Lower lobe of right lung (tissue), 2 donors: ENCODE measurements at regions not wholly inside any gene's neighbourhood (a gene's known extent, or its start where the extent isn't known, plus 50 kb on each side); places are given as distances from the start of the nearest gene placed in this dataset.

Experiments used
- ATAC-seq, 2 donors: fragments of 200-7000 bp; cut with Tn5 transposase; one replicate each; pipeline ENCODE4 v1.9.1; 2020 to 2022; ENCODE audit warnings: mild to moderate bottlenecking in 2 of 2, moderate library complexity in 2 of 2
- DNase-seq: peaks from one replicate; pipeline ENCODE4 v3.0.0-alpha.2; 2020
- H3K27ac ChIP-seq: fragments of 200-600 bp; one replicate; pipeline ENCODE4 v1.8.0; 2022
- H3K27me3 ChIP-seq: fragments of 200-600 bp; one replicate; pipeline ENCODE4 v1.8.0; 2022; ENCODE audit warnings: low read depth
- H3K36me3 ChIP-seq: fragments of 200-600 bp; one replicate; pipeline ENCODE4 v1.8.0; 2022; ENCODE audit warnings: mild to moderate bottlenecking
- H3K4me1 ChIP-seq: fragments of 200-600 bp; one replicate; pipeline ENCODE4 v1.8.0; 2022
- H3K4me3 ChIP-seq: fragments of 200-600 bp; one replicate; pipeline ENCODE4 v1.8.0; 2022; ENCODE audit warnings: mild to moderate bottlenecking
- H3K9me3 ChIP-seq: fragments of 200-600 bp; one replicate; pipeline ENCODE4 v1.8.0; 2022
- CTCF ChIP-seq: fragments of 200-600 bp; IDR thresholded peaks from one replicate; pipeline ENCODE4 v1.8.0; 2022; ENCODE audit warnings: antibody characterized with exemption, mild to moderate bottlenecking
- intact Hi-C: fragments of 100-400 bp; cut with DNase I; formaldehyde crosslinking; loops from one replicate; pipeline ENCODE4 v1.11.0; 2022
- donor health status: DM: no; HTN: yes; CAD: no; lungs with severe emphysema.

- intact Hi-C loops: no loop called here
- TF ChIP-seq CTCF: no peak
- ATAC-seq: no peak
- no peaks in the 10 kb centered on the region for H3K4me1 ChIP-seq
- H3K27ac ChIP-seq: no peak overlapping the region
- no peaks in the 10 kb centered on the region for H3K36me3 ChIP-seq
- no peak overlapping the region for H3K4me3 ChIP-seq
- H3K9me3 ChIP-seq: no peaks in the 10 kb centered on the region
- H3K27me3 ChIP-seq: no peaks in the 10 kb centered on the region
- DNase-seq: no peak
These were observed 1433.5 kb upstream of the ADGRB3 start for GRCh38 chr6:67201563-67201962.

GRCh38 chr6:67200626-67201403, 1434.3 kb upstream of the ADGRB3 start:
- H3K4me3 ChIP-seq: no peak overlapping the region
- no peaks in the 10 kb centered on the region for H3K27me3 ChIP-seq
- DNase-seq (no peak), ATAC-seq (no peak)
- intact Hi-C loops: no loop called here
- TF ChIP-seq CTCF: no peak
- no peak overlapping the region for H3K27ac ChIP-seq
- H3K4me1 ChIP-seq: no peaks in the 10 kb centered on the region
- H3K36me3 ChIP-seq: no peaks in the 10 kb centered on the region
- H3K9me3 ChIP-seq: no peaks in the 10 kb centered on the region

GRCh38 chr6:67199425-67199824, 1435.7 kb upstream of the ADGRB3 start:
- H3K27ac ChIP-seq: no peak overlapping the region
- no peak overlapping the region for H3K4me3 ChIP-seq
- no peaks in the 10 kb centered on the region for H3K4me1 ChIP-seq
- no peaks in the 10 kb centered on the region for H3K9me3 ChIP-seq
- intact Hi-C loops: no loop called here
- no peak for TF ChIP-seq CTCF
- no peak for DNase-seq
- no peak for ATAC-seq
- H3K36me3 ChIP-seq: no peaks in the 10 kb centered on the region
- no peaks in the 10 kb centered on the region for H3K27me3 ChIP-seq

DNA sequence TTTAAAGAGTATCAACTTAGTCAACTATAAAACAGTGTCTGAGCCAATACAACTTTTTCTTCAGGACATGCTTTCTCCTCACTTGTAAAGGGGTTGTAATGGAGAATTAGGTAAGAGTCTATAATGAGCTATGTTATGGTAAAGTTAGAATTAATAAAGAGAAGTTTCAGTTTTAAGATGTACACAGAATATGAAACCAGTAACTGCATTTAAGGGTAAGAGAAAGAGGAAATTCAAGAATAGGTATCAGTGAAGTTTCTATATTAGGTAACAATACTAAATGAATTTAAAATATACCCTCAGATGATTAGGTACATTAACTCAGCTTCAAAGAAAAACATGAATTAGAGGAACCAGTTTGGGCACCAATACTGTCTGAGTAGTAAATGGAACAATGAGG, 1444.3 kb upstream of the ADGRB3 start:
- DNase-seq (no peak), ATAC-seq (no peak)
- Histone ChIP-seq H3K4me3 (no peak overlapping the region), H3K36me3 (no peaks in the 10 kb centered on the region), H3K27me3 (no peaks in the 10 kb centered on the region), H3K27ac (no peak overlapping the region), H3K9me3 (no peaks in the 10 kb centered on the region), H3K4me1 (no peaks in the 10 kb centered on the region)
- no peak for TF ChIP-seq CTCF
- intact Hi-C loops: no loop called here

GRCh38 chr6:67184405-67184804, 1450.7 kb upstream of the ADGRB3 start:
- Histone ChIP-seq H3K36me3 (no peaks in the 10 kb centered on the region), H3K27ac (no peak overlapping the region), H3K27me3 (no peaks in the 10 kb centered on the region), H3K4me3 (no peak overlapping the region), H3K9me3 (no peaks in the 10 kb centered on the region), H3K4me1 (no peaks in the 10 kb centered on the region)
- intact Hi-C loops: no loop called here
- TF ChIP-seq CTCF: no peak
- ATAC-seq (no peak), DNase-seq (no peak)
